ENCODE measurements at regions not wholly inside any gene's neighbourhood (a gene's known extent, or its start where the extent isn't known, plus 50 kb on each side); places are given as distances from the start of the nearest gene placed in this dataset.

DNA sequence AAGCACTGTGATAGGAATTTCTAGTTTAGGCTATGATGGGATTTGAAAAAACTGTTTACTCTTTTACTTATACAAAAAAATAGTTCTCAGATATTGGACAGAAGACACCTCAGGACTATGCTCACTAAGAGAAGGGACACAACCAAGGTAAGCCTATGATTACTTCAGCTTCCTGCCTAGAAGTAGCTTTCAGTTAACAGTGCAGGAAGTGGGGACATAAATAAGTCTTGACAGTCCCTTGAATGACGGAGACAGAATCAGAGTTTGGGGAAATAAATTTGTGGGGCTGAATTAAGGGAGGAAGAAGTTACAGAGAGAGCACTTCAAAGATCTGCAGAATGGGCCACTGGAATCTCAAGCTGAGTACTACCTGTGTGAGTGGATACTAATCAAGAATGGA lies 53.8 kb upstream of the OLFM3 start:
- no peak for DNase-seq

DNA sequence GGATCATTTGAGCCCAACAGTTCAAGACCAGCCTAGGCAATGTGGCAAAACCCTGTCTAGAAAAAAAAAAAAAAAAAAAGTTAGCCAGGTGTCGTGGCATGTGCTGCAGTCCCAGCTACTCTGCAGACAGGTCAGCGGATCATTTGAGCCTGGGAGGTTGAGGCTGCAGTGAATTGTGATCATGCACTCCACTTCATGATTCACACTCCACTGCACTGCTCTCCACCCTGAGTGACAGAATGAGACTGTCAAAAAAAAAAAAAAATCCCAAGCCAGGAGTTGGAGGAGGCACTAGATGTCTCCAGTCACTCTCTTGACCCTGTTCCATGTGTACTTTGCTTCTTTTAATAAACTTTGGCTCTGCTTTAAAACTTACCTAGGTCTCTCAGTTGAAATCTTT lies 51.0 kb upstream of the OLFM3 start:
- no peak for DNase-seq

Measured in NCI-H1930 (cell line).